HEK293 (cell line): ENCODE measurements at regions not wholly inside any gene's neighbourhood (a gene's known extent, or its start where the extent isn't known, plus 50 kb on each side); places are given as distances from the start of the nearest gene placed in this dataset.

Experiments used
- ATF2 ChIP-seq: fragments of 450-650 bp; formaldehyde crosslinking; IDR thresholded peaks from 2 replicates; pipeline ENCODE4 v1.5.1; 2016; ENCODE audit warnings: missing biosample characterization, missing genetic modification characterization, low read depth
- CTCF ChIP-seq: fragments of 450-650 bp; formaldehyde crosslinking; IDR thresholded peaks from 2 replicates; pipeline ENCODE4 v1.5.1; 2016; ENCODE audit warnings: missing biosample characterization, missing genetic modification characterization
- PRDM4 ChIP-seq: fragments of 450-650 bp; formaldehyde crosslinking; IDR thresholded peaks from 2 replicates; pipeline ENCODE4 v1.5.1; 2017; ENCODE audit warnings: missing biosample characterization, missing genetic modification characterization
- REPIN1 ChIP-seq: fragments of 450-650 bp; formaldehyde crosslinking; IDR thresholded peaks from 2 replicates; pipeline ENCODE4 v1.5.1; 2017; ENCODE audit warnings: missing biosample characterization, missing genetic modification characterization, low read depth
- REST ChIP-seq: fragments of 450-650 bp; formaldehyde crosslinking; IDR thresholded peaks from 2 replicates; pipeline ENCODE4 v1.5.1; 2016; ENCODE audit warnings: missing biosample characterization, missing genetic modification characterization
- ZNF18 ChIP-seq: fragments of 450-650 bp; formaldehyde crosslinking; IDR thresholded peaks from 2 replicates; pipeline ENCODE4 v1.5.1; 2016; ENCODE audit warnings: missing biosample characterization, missing genetic modification characterization
- ZNF654 ChIP-seq: fragments of 450-650 bp; formaldehyde crosslinking; IDR thresholded peaks from 2 replicates; pipeline ENCODE4 v1.5.1; 2016; ENCODE audit warnings: low read depth, missing biosample characterization, missing genetic modification characterization

GRCh38 chr5:61748651-61749050 is 416.6 kb downstream of the ZSWIM6 start:
- 0 out of 2 replicates have a peak, but pooled peaks have one; percentile 15 for TF ChIP-seq REST
- TF ChIP-seq REPIN1 (tag by site-specific recombination), result no peak
- TF ChIP-seq ZNF18, result no peak
- TF ChIP-seq CTCF (tag by site-specific recombination), result no peak
- TF ChIP-seq PRDM4 (tag by site-specific recombination), result no peak
- TF ChIP-seq ZNF654, result peak; percentile 13; the same call in 1 of the 2 replicates
- no peak for TF ChIP-seq ATF2 (tag by site-specific recombination)
